NOMO-1 treated with DMSO at 0.1 percent for 48 hours (cell line): ENCODE measurements at regions not wholly inside any gene's neighbourhood (a gene's known extent, or its start where the extent isn't known, plus 50 kb on each side); places are given as distances from the start of the nearest gene placed in this dataset.

ENCODE experiments used
- DNase-seq: peaks from one replicate; lab custom pipeline; 2025; ENCODE audit not compliant: unreplicated experiment; lab: John Stamatoyannopoulos, UW

- peak; percentile 39 for DNase-seq
Observed at GRCh38 chrX:9312922-9313867, 151.7 kb upstream of the TBL1X start.

- DNase-seq: no peak
Observed at GRCh38 chrX:9315086-9315485, 149.8 kb upstream of the TBL1X start.

- peak; percentile 86 for DNase-seq
Observed at GRCh38 chrX:9316096-9316495, 148.8 kb upstream of the TBL1X start.

- no peak for DNase-seq
Observed at GRCh38 chrX:9317176-9317575, 147.7 kb upstream of the TBL1X start.

- peak; percentile 68 for DNase-seq
Observed at GRCh38 chrX:9318213-9318612, 146.6 kb upstream of the TBL1X start.

GRCh38 chrX:9318766-9319165, 146.1 kb upstream of the TBL1X start:
- no peak for DNase-seq

- no peak for DNase-seq
Observed at GRCh38 chrX:9320940-9321339, 143.9 kb upstream of the TBL1X start.

- DNase-seq: no peak
Observed at GRCh38 chrX:9324676-9325075, 140.2 kb upstream of the TBL1X start.

GRCh38 chrX:9326369-9326768, 138.5 kb upstream of the TBL1X start:
- no peak for DNase-seq

GRCh38 chrX:9327086-9327746, 137.6 kb upstream of the TBL1X start:
- DNase-seq: no peak

GRCh38 chrX:9327747-9328145, 137.1 kb upstream of the TBL1X start:
- DNase-seq: no peak

- no peak for DNase-seq
Observed at GRCh38 chrX:9329056-9329455, 135.8 kb upstream of the TBL1X start.

- DNase-seq: no peak
Observed at GRCh38 chrX:9330249-9330982, 134.4 kb upstream of the TBL1X start.

GRCh38 chrX:9333873-9334560, 130.8 kb upstream of the TBL1X start:
- DNase-seq: no peak

- no peak for DNase-seq
Observed at GRCh38 chrX:9335251-9335650, 129.6 kb upstream of the TBL1X start.

- DNase-seq: no peak
Observed at GRCh38 chrX:9336456-9336855, 128.4 kb upstream of the TBL1X start.

- DNase-seq: no peak
Observed at GRCh38 chrX:9337046-9337445, 127.8 kb upstream of the TBL1X start.

GRCh38 chrX:9338986-9339385, 125.9 kb upstream of the TBL1X start:
- no peak for DNase-seq

- no peak for DNase-seq
Observed at GRCh38 chrX:9339603-9340491, 125.0 kb upstream of the TBL1X start.
